GM12878 (cell line): ENCODE measurements at regions not wholly inside any gene's neighbourhood (a gene's known extent, or its start where the extent isn't known, plus 50 kb on each side); places are given as distances from the start of the nearest gene placed in this dataset.

Experiments
- ATAC-seq: fragments of 200-7000 bp; cut with Tn5 transposase; 3 replicates; pipeline ENCODE4 v1.9.1; 2020; ENCODE audit warnings: mild to moderate bottlenecking, moderate library complexity
- BruUV-seq: library from RNA; stranded (reverse); fragments of 400-500 nt; replicated peaks from 2 replicates; lab custom pipeline; 2021; lab: Mats Ljungman, UMichigan
- CTCF ChIA-PET: fragments of 300-600 bp; sonication (Branson Sonifier 250); formaldehyde crosslinking; extraction: SDS; loops from one replicate; lab custom pipeline; 2021; ENCODE audit warnings: inconsistent platforms; lab: Yijun Ruan, JAX
- POLR2A ChIA-PET: fragments of 350-600 bp; formaldehyde crosslinking; extraction: SDS; loops from one replicate; lab custom pipeline; 2021; ENCODE audit warnings: inconsistent platforms; lab: Charles Lee
- RAD21 ChIA-PET: fragments of 300-600 bp; sonication (Branson Sonifier 250); formaldehyde crosslinking; loops from one replicate; lab custom pipeline; 2023; ENCODE audit warnings: antibody characterized with exemption; ENCODE audit not compliant: unreplicated experiment; lab: Charles Lee
- SMC1A ChIA-PET: fragments of 300-600 bp; sonication (Branson Sonifier 250); formaldehyde crosslinking; loops from one replicate; lab custom pipeline; 2023; ENCODE audit not compliant: unreplicated experiment, uncharacterized antibody; lab: Charles Lee
- DNase-seq: peaks from one replicate; pipeline ENCODE4 v3.0.0-alpha.2; 2011; ENCODE audit warnings: low read depth, low spot score
- FAIRE-seq: peaks from 3 replicates; lab custom pipeline; 2011; peaks lifted over from hg19 to GRCh38; lab: Jason Lieb, UNC
- H2AFZ ChIP-seq: 2 replicates; pipeline ENCODE4 v1.6.0; 2011; ENCODE audit warnings: low read depth, low read length, control low read depth; ENCODE audit not compliant: control insufficient read depth
- H3K27ac ChIP-seq: 2 replicates; pipeline ENCODE4 v1.5.1; 2011; ENCODE audit warnings: control low read depth; ENCODE audit not compliant: control insufficient read depth, insufficient read depth
- H3K27me3 ChIP-seq, 2 experiments: replicated peaks in 1 of 2; 2 replicates each; pipeline versions ENCODE4 v1.6.0 to v1.6.1; 2011; ENCODE audit warnings: low read length in 1 of 2; ENCODE audit not compliant: control insufficient read depth in 2 of 2, insufficient read depth in 2 of 2
- H3K36me3 ChIP-seq, 2 experiments: 2 replicates each; pipeline ENCODE4 v1.5.1; 2011; ENCODE audit warnings: low read length in 1 of 2; ENCODE audit not compliant: control insufficient read depth in 2 of 2, insufficient read depth in 2 of 2
- H3K4me1 ChIP-seq: 2 replicates; pipeline ENCODE4 v1.6.1; 2011; ENCODE audit warnings: mild to moderate bottlenecking, low read length, moderate library complexity, mixed read lengths; ENCODE audit not compliant: control insufficient read depth, insufficient read depth
- H3K4me2 ChIP-seq: 2 replicates; pipeline ENCODE4 v1.6.0; 2011; ENCODE audit warnings: control low read depth; ENCODE audit not compliant: control insufficient read depth, insufficient read depth
- H3K4me3 ChIP-seq: fragments of 200-600 bp; sonication (generic); 2 replicates; pipeline ENCODE4 v1.5.1; 2016
- H3K79me2 ChIP-seq: 2 replicates; pipeline ENCODE4 v1.6.0; 2011; ENCODE audit warnings: low read length; ENCODE audit not compliant: control insufficient read depth, insufficient read depth
- H3K9ac ChIP-seq: 2 replicates; pipeline ENCODE4 v1.8.0; 2011; ENCODE audit warnings: low read length, control low read depth, mixed read lengths; ENCODE audit not compliant: control insufficient read depth, insufficient read depth
- H3K9me3 ChIP-seq: replicated peaks from 3 replicates; pipeline ENCODE4 v1.5.1; 2011; ENCODE audit warnings: mild to moderate bottlenecking, low read length; ENCODE audit not compliant: control insufficient read depth, insufficient read depth
- H4K20me1 ChIP-seq: 2 replicates; pipeline ENCODE4 v1.6.0; 2011; ENCODE audit not compliant: control insufficient read depth, insufficient read depth
- ASH2L ChIP-seq: fragments of 300-600, 200-600 bp; sonication (generic); IDR thresholded peaks from 2 replicates; pipeline ENCODE4 v1.6.1; 2017; ENCODE audit warnings: low read depth, mild to moderate bottlenecking, borderline replicate concordance
- CBX5 ChIP-seq: sonication (generic); IDR thresholded peaks from 2 replicates; pipeline ENCODE4 v1.6.1; 2016; ENCODE audit warnings: low read depth, moderate library complexity, mild to moderate bottlenecking, inconsistent platforms
- E2F8 ChIP-seq: fragments of 450-650 bp; IDR thresholded peaks from 2 replicates; pipeline ENCODE4 v1.6.1; 2018; ENCODE audit warnings: mild to moderate bottlenecking, low read depth, moderate library complexity; ENCODE audit not compliant: partially characterized antibody
- EZH2 ChIP-seq: IDR thresholded peaks from 2 replicates; pipeline ENCODE4 v1.6.1; 2012; ENCODE audit warnings: low read depth, mild to moderate bottlenecking, control low read depth, inconsistent platforms, low read length, borderline replicate concordance; ENCODE audit not compliant: control insufficient read depth
- HCFC1 ChIP-seq: fragments of 150-350 bp; IDR thresholded peaks from 2 replicates; pipeline ENCODE4 v1.6.1; 2014; ENCODE audit warnings: low read length
- HDGF ChIP-seq: fragments of 450-650 bp; IDR thresholded peaks from 2 replicates; pipeline ENCODE4 v1.6.1; 2016; ENCODE audit warnings: antibody characterized with exemption
- IRF3 ChIP-seq: fragments of 450-650 bp; IDR thresholded peaks from 2 replicates; pipeline ENCODE4 v1.6.1; 2014; ENCODE audit warnings: mild to moderate bottlenecking
- JUND ChIP-seq: IDR thresholded peaks from 2 replicates; pipeline ENCODE4 v1.6.1; 2012; ENCODE audit warnings: low read depth, mild to moderate bottlenecking, low read length, improper control_type of control experiment, moderate library complexity
- PKNOX1 ChIP-seq: fragments of 450-650 bp; IDR thresholded peaks from 2 replicates; pipeline ENCODE4 v1.6.1; 2016; ENCODE audit warnings: mild to moderate bottlenecking
- RAD21 ChIP-seq: IDR thresholded peaks from 2 replicates; pipeline ENCODE4 v1.6.1; 2011; ENCODE audit warnings: mild to moderate bottlenecking, low read depth, low read length, moderate library complexity; ENCODE audit not compliant: insufficient read depth
- RAD51 ChIP-seq: fragments of 450-650 bp; IDR thresholded peaks from 2 replicates; pipeline ENCODE4 v1.6.1; 2016; ENCODE audit warnings: moderate library complexity, mild to moderate bottlenecking, inconsistent platforms
- RELA ChIP-seq: fragments of 450-650 bp; IDR thresholded peaks from 2 replicates; pipeline ENCODE4 v1.8.0; 2014; ENCODE audit warnings: borderline replicate concordance; ENCODE audit not compliant: partially characterized antibody
- SUPT20H ChIP-seq: IDR thresholded peaks from 2 replicates; pipeline ENCODE4 v1.6.1; 2011; ENCODE audit warnings: low read depth, mild to moderate bottlenecking, low read length, moderate library complexity, borderline replicate concordance; ENCODE audit not compliant: control insufficient read depth
- TCF7 ChIP-seq: IDR thresholded peaks from 2 replicates; pipeline ENCODE4 v1.6.1; 2014; ENCODE audit warnings: antibody characterized with exemption, borderline replicate concordance
- YBX1 ChIP-seq: fragments of 450-650 bp; IDR thresholded peaks from 2 replicates; pipeline ENCODE4 v1.6.1; 2016; ENCODE audit warnings: antibody characterized with exemption
- ZBTB40 ChIP-seq: fragments of 450-650 bp; IDR thresholded peaks from 2 replicates; pipeline ENCODE4 v1.6.1; 2016; ENCODE audit warnings: mild to moderate bottlenecking, moderate library complexity, borderline replicate concordance
- WGBS: methylation state at CpG from one replicate; pipeline ENCODE4 v1.1.6; 2016; ENCODE audit warnings: low lambda C conversion rate; ENCODE audit not compliant: insufficient replicate concordance, insufficient coverage; ENCODE audit errors: missing lambda C conversion rate; 5-methylcytosine and 5-hydroxymethylcytosine counted together
- in situ Hi-C: fragments of 300-500 bp; cut with MboI; formaldehyde crosslinking; loops from 9 replicates; pipeline ENCODE4 v1.14.3; 2018; ENCODE audit warnings: mixed read lengths
- intact Hi-C: fragments of 100-400 bp; cut with micrococcal nuclease; formaldehyde crosslinking; loops from one replicate; pipeline ENCODE4 v1.14.2; 2022; ENCODE audit not compliant: unreplicated experiment

GRCh38 chr14:101286271-101287018, 274.9 kb upstream of the DIO3 start:
- Histone ChIP-seq H3K9ac (no peak overlapping the region), H3K27me3 (no peaks in the 10 kb centered on the region), H3K4me3 (no peak overlapping the region), H3K4me1 (no peaks in the 10 kb centered on the region), H4K20me1 (no peaks in the 10 kb centered on the region), H3K36me3 (no peaks in the 10 kb centered on the region), H3K79me2 (no peaks in the 10 kb centered on the region), H3K4me2 (no peak overlapping the region), H3K27ac (no peak overlapping the region), H3K9me3 (no peaks in the 10 kb centered on the region), H2AFZ (no peak overlapping the region)
- BruUV-seq, result no TSS peak
- in situ Hi-C loops, result no loop called here
- CTCF ChIA-PET, result no interaction called here
- POLR2A ChIA-PET, result no interaction called here
- SMC1A ChIA-PET, result no interaction called here
- intact Hi-C loops, result no loop called here
- WGBS, result 39% methylated on average over 19 of the region's 19 CpGs
- RAD21 ChIA-PET, result no interaction called here
- DNase-seq (no peak), FAIRE-seq (no peak), ATAC-seq (no peak)
- no peak for TF ChIP-seq HDGF
- TF ChIP-seq RELA, result no peak
- TF ChIP-seq RAD51, result no peak
- no peak for TF ChIP-seq ZBTB40
- no peak for TF ChIP-seq JUND
- TF ChIP-seq SUPT20H, result no peak
- no peak for TF ChIP-seq ASH2L
- TF ChIP-seq CBX5, result no peak
- TF ChIP-seq RAD21, result no peak
- no peak for TF ChIP-seq IRF3
- no peak for TF ChIP-seq EZH2
- TF ChIP-seq E2F8, result no peak
- TF ChIP-seq HCFC1, result no peak
- TF ChIP-seq TCF7, result no peak
- no peak for TF ChIP-seq PKNOX1
- no peak for TF ChIP-seq YBX1
